HT-29 (cell line): ENCODE measurements at regions not wholly inside any gene's neighbourhood (a gene's known extent, or its start where the extent isn't known, plus 50 kb on each side); places are given as distances from the start of the nearest gene placed in this dataset.

Experiments
- DNase-seq: peaks from one replicate; pipeline ENCODE4 v3.0.0-alpha.2; 2015; ENCODE audit warnings: low spot score

DNA sequence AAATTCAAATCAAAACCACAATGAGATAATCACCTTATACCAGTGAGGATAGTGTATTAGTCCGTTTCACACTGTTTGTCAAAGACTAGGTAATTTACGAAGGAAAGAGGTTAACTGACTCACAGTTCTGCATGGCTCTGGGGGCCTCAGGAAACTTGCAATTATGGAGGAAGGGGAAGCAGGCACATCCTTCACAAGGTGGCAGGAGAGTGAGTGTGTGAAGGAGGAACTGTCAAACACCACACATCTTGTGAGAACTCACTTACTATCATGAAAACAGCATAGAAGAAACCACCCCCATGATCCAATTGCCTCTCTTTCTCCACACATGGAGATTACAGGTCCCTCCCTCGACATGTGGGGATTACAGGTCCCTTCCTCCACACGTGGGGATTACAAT is 54.7 kb upstream of the TRPC5 start:
- DNase-seq = no peak
